SK-N-SH (cell line): ENCODE measurements at regions not wholly inside any gene's neighbourhood (a gene's known extent, or its start where the extent isn't known, plus 50 kb on each side); places are given as distances from the start of the nearest gene placed in this dataset.
"Not testable (repeated sequence)": the region's sequence is repeated elsewhere in the genome, so short reads cannot be mapped to it uniquely, and the experiment has no call there.

ENCODE experiments used
- CTCF ChIA-PET: fragments of 300-600, 350-600 bp; formaldehyde crosslinking; extraction: SDS; loops from one replicate; lab custom pipeline; 2021; lab: Yijun Ruan, JAX
- POLR2A ChIA-PET: fragments of 350-600 bp; sonication (Branson Sonifier 250); formaldehyde crosslinking; extraction: SDS; loops from one replicate; lab custom pipeline; 2020; ENCODE audit warnings: antibody characterized with exemption, inconsistent platforms; lab: Yijun Ruan, JAX
- DNase-seq: peaks from one replicate; pipeline ENCODE4 v3.0.0; 2012
- H2AFZ ChIP-seq: fragments of 200-600 bp; sonication (generic); 2 replicates; pipeline ENCODE4 v1.8.1; 2016; ENCODE audit warnings: antibody characterized with exemption, mild to moderate bottlenecking, low read depth
- H3F3A ChIP-seq: fragments of 200-600 bp; sonication (generic); replicated peaks from 2 replicates; pipeline ENCODE3; 2016; ENCODE audit warnings: antibody characterized with exemption, mild to moderate bottlenecking; ENCODE audit not compliant: insufficient read depth
- H3K27ac ChIP-seq, 2 experiments: fragments of 200-500 bp in 1 of 2; fragments of 200-600 bp in 1 of 2; sonication (Bioruptor generic) in 1 of 2; sonication (generic), shearing (Covaris generic) in 1 of 2; 2 replicates each; pipeline versions ENCODE4 v1.5.1 to v1.6.1; 2014 to 2016; ENCODE audit warnings: low read depth in 2 of 2, inconsistent platforms in 1 of 2, low read length in 1 of 2, mild to moderate bottlenecking in 1 of 2, mixed read lengths in 1 of 2
- H3K27me3 ChIP-seq: fragments of 200-600 bp; sonication (generic), shearing (Covaris generic); 2 replicates; pipeline ENCODE4 v1.6.1; 2016; ENCODE audit warnings: mixed run types; ENCODE audit not compliant: insufficient read depth
- H3K36me3 ChIP-seq, 2 experiments: fragments of 200-500 bp in 1 of 2; fragments of 200-600 bp in 1 of 2; sonication (Bioruptor generic) in 1 of 2; sonication (generic) in 1 of 2; replicated peaks in 1 of 2; 2 replicates each; pipeline versions ENCODE3 to v1.5.1; 2014 to 2016; ENCODE audit warnings: low read length in 1 of 2, mild to moderate bottlenecking in 1 of 2; ENCODE audit not compliant: insufficient read depth in 2 of 2, control insufficient read depth in 1 of 2
- H3K4me1 ChIP-seq, 2 experiments: fragments of 200-500 bp in 1 of 2; fragments of 200-600 bp in 1 of 2; sonication (Bioruptor generic) in 1 of 2; sonication (generic), shearing (Covaris generic) in 1 of 2; 2 replicates each; pipeline versions ENCODE4 v1.5.1 to v1.6.1; 2014 to 2016; ENCODE audit warnings: low read depth in 1 of 2, low read length in 1 of 2, mixed run types in 1 of 2; ENCODE audit not compliant: insufficient read depth in 2 of 2, control insufficient read depth in 1 of 2
- H3K4me2 ChIP-seq: fragments of 200-600 bp; sonication (generic), shearing (Covaris generic); 2 replicates; pipeline ENCODE4 v1.6.1; 2017; ENCODE audit warnings: mixed run types
- H3K4me3 ChIP-seq, 2 experiments: fragments of 200-500 bp in 1 of 2; fragments of 200-600 bp in 1 of 2; sonication (Bioruptor generic) in 1 of 2; sonication (generic), shearing (Covaris generic) in 1 of 2; 2 replicates each; pipeline versions ENCODE4 v1.5.1 to v1.8.1; 2014 to 2016; ENCODE audit warnings: low read depth in 2 of 2, inconsistent platforms in 1 of 2, low read length in 1 of 2, mild to moderate bottlenecking in 1 of 2, mixed read lengths in 1 of 2, moderate library complexity in 1 of 2
- H3K79me2 ChIP-seq: fragments of 200-600 bp; sonication (generic); 2 replicates; pipeline ENCODE4 v1.8.1; 2017; ENCODE audit warnings: mild to moderate bottlenecking; ENCODE audit not compliant: insufficient read depth
- H3K9ac ChIP-seq: fragments of 200-600 bp; sonication (generic); 2 replicates; pipeline ENCODE4 v1.6.1; 2017; ENCODE audit warnings: mixed run types
- H3K9me2 ChIP-seq: fragments of 200-600 bp; sonication (generic); 2 replicates; pipeline ENCODE4 v1.6.1; 2017; ENCODE audit warnings: mixed run types
- H3K9me3 ChIP-seq: fragments of 200-600 bp; sonication (generic); 2 replicates; pipeline ENCODE4 v1.6.1; 2017; ENCODE audit warnings: mixed run types, mild to moderate bottlenecking, moderate library complexity
- H4K20me1 ChIP-seq: fragments of 200-600 bp; sonication (generic); 2 replicates; pipeline ENCODE4 v1.6.1; 2017; ENCODE audit warnings: mild to moderate bottlenecking, mixed run types; ENCODE audit not compliant: insufficient read depth
- ELF1 ChIP-seq: IDR thresholded peaks from 2 replicates; pipeline ENCODE4 v1.4.0; 2012
- FOXJ3 ChIP-seq: sonication (generic); formaldehyde crosslinking; IDR thresholded peaks from 2 replicates; pipeline ENCODE4 v1.5.1; 2020; ENCODE audit warnings: mild to moderate bottlenecking, missing genetic modification reagents
- GABPA ChIP-seq: IDR thresholded peaks from 2 replicates; pipeline ENCODE4 v1.4.0; 2012; ENCODE audit warnings: low read depth, mild to moderate bottlenecking
- JUND ChIP-seq: IDR thresholded peaks from 2 replicates; pipeline ENCODE4 v1.4.0; 2012
- MEF2A ChIP-seq: IDR thresholded peaks from 2 replicates; pipeline ENCODE4 v1.4.0; 2012; ENCODE audit warnings: low read depth, borderline replicate concordance
- RCOR1 ChIP-seq: fragments of 150-350 bp; IDR thresholded peaks from 2 replicates; pipeline ENCODE4 v1.6.1; 2017; ENCODE audit warnings: antibody characterized with exemption, low read length
- RFX5 ChIP-seq: IDR thresholded peaks from 2 replicates; pipeline ENCODE4 v1.6.1; 2012; ENCODE audit warnings: mild to moderate bottlenecking, improper control_type of control experiment, low read length
- SIN3A ChIP-seq: IDR thresholded peaks from 2 replicates; pipeline ENCODE4 v1.6.1; 2012; ENCODE audit warnings: low read depth, mild to moderate bottlenecking, low read length, moderate library complexity, borderline replicate concordance
- TAF1 ChIP-seq: IDR thresholded peaks from 2 replicates; pipeline ENCODE4 v1.6.1; 2012; ENCODE audit warnings: low read depth, mild to moderate bottlenecking, low read length, moderate library complexity, borderline replicate concordance
- YY1 ChIP-seq: IDR thresholded peaks from 2 replicates; pipeline ENCODE4 v1.4.0; 2012; ENCODE audit warnings: low read depth, mild to moderate bottlenecking
- WGBS: methylation state at CpG from one replicate; pipeline ENCODE4 v1.1.6; 2017; ENCODE audit warnings: low lambda C conversion rate; 5-methylcytosine and 5-hydroxymethylcytosine counted together
- TF ChIP-seq, protein P1 (sequence below): fragments of 150-350 bp; IDR thresholded peaks from 2 replicates; pipeline ENCODE4 v1.6.1; 2016; ENCODE audit warnings: mild to moderate bottlenecking, low read depth, low read length
- TF ChIP-seq, protein P2 (sequence below): IDR thresholded peaks from 2 replicates; pipeline ENCODE4; 2012
- TF ChIP-seq, protein P3 (sequence below): IDR thresholded peaks from 2 replicates; pipeline ENCODE4 v1.4.0; 2012; ENCODE audit warnings: low read depth

DNA sequence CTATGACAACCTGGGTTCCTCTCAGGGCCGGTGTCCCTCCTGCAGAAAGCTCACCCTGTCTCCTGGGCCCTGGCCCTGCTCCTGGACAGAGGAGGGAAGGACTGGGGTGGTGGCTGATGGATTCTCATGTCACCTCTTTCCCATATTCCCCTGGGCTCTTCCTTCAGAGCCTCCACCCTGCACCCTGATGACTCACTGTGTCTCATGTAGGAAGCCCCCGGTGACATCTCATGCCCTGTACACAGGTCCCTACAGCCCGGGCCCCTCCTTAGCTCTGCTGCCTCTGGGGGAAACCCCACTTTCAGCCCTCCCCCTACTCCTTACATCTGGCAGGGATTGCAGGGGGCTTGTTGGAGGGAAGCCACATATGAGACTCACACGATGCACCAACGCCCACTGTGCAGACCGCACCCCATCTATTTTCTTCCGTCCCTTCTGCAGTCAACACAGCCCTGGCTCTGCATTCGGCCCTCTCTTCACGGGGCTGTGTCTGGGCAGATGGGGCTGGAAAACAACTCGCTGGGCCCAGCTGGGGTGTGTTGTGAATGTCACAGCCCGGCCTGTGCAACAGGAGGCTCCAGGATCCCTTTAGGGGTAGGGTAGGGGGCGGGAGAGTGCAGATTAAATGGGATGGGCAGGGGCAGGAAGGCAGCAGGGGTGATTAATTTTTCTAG, 124.6 kb upstream of the SULF2 start:
- POLR2A ChIA-PET, H3K27ac ChIP-seq, H2AFZ ChIP-seq, DNase-seq, H4K20me1 ChIP-seq, H3F3A ChIP-seq, H3K4me2 ChIP-seq, H3K27me3 ChIP-seq, H3K9me3 ChIP-seq, H3K9ac ChIP-seq, H3K9me2 ChIP-seq, H3K36me3 ChIP-seq, H3K79me2 ChIP-seq, H3K4me3 ChIP-seq, CTCF ChIA-PET: not testable (repeated sequence)
- H3K4me1 ChIP-seq: peaks cover 0 to 10% of the 10 kb centered on the region in 2 experiments; a peak in 1 of 4 replicates
- WGBS: 69% methylated on average over 12 of the region's 12 CpGs

DNA sequence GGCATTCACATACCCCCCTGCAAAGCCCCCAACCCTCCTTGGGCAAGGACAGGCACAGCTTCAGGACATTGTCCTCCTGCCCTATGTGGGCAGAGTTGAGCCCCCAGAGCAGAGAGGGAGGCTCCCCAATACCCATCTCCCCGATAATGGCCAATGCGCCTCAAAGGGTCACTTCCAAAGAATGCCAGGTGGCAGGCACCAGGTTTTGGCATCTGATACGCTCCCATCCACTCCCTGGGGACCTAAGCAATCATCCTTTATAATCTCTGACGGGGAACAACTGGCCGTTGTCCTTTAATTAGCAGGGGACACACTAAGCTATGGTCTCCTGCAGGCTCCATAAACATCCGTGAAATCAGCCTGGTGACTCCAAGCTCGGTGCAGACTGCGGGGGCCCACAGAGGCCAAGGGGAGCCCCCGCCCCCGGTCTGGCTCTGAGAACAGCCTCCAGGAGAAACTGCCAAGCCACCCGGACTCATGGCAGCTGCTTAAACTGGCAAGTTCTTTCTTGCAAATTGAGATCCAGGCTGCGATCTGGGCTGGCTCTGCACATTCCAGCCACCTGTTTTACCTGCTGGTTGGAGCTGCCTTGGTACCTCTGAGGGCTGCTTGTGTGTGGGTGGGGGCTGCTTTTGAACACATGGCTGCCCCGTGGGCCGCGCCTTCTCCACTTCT, 123.2 kb upstream of the SULF2 start:
- WGBS: 75% methylated on average over 5 of the region's 15 CpGs
- POLR2A ChIA-PET: not testable (repeated sequence)

DNA sequence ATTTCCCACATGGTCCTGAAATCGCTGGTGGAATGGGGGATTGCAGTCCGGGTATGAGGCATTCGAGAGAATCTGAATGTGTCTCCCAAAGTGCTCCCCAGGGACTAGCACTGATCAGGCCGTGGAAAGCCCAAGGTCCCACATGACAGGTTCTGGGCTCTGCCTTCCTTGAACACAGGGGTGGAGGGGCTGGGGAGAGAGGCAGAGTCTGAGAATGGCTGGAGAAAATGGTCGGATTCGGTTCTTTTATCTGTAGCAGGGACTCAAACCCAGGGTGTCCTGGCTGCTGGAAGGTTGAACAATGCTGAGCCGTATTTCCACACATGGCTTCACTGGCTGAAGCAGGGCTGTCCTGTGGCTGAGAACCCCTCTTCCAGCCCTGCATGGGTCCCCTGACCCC, 122.7 kb upstream of the SULF2 start:
- H3K9me2 ChIP-seq, H3F3A ChIP-seq, H3K4me2 ChIP-seq, H2AFZ ChIP-seq, H3K9me3 ChIP-seq, DNase-seq, H3K79me2 ChIP-seq, H3K27ac ChIP-seq, H3K4me3 ChIP-seq, H3K36me3 ChIP-seq, CTCF ChIA-PET, H4K20me1 ChIP-seq, H3K9ac ChIP-seq, H3K27me3 ChIP-seq, POLR2A ChIA-PET: not testable (repeated sequence)
- 40% methylated on average over 6 of the region's 7 CpGs for WGBS
- peaks cover 0 to 10% of the 10 kb centered on the region in 2 experiments; a peak in 1 of 4 replicates for H3K4me1 ChIP-seq

More for the DNA sequence above, 123.2 kb upstream of the SULF2 start:
- DNase-seq, H3K9ac ChIP-seq, H2AFZ ChIP-seq, H3F3A ChIP-seq, H3K36me3 ChIP-seq, H3K4me3 ChIP-seq, H3K79me2 ChIP-seq, H3K4me2 ChIP-seq, H3K27ac ChIP-seq, CTCF ChIA-PET, H3K27me3 ChIP-seq, H3K9me2 ChIP-seq, H3K9me3 ChIP-seq, H4K20me1 ChIP-seq: not testable (repeated sequence)
- H3K4me1 ChIP-seq: peaks cover 0 to 10% of the 10 kb centered on the region in 2 experiments; a peak in 1 of 4 replicates

DNA sequence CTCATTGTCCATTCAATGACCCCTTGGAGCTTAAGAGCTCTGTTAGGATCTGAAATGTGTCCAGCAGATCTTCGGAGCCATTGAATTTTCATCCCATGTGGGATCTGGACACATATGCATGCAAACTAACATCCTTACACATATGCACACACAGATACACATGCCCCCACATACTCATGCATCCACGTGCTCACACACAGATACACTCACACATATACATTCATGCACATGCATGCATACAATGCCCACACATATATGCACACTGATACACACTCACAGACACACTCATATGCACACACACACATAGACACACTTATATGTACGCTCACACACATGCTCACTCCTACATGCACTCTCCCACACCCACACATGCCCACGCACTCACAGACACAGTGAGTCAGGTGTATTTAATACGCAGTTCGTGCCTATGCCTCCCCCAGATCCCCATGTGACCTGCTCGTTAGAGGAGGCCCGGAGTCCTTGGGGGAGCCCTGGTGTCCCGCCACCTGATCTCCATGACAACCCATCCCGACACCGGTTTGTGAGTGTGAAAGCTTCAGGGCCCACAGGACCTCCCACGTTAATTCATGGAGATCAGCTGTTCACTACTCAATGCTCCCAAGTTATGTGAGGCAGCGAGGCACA, 121.9 kb upstream of the SULF2 start:
- H2AFZ ChIP-seq: no peak overlapping the region
- no peak overlapping the region for H3K4me2 ChIP-seq
- H3K27me3 ChIP-seq: no peaks in the 10 kb centered on the region
- CTCF ChIA-PET: interaction anchor here (1.6 kb wide), 1 partner anchor 56 kb away, joined by 3 read pairs; no protein-coding TSS in a partner anchor
- no peaks in the 10 kb centered on the region for H3K9me3 ChIP-seq
- no peaks in the 10 kb centered on the region for H3K9me2 ChIP-seq
- no peak overlapping the region for H3K4me3 ChIP-seq
- DNase-seq: no peak
- 63% methylated on average over 13 of the region's 13 CpGs for WGBS
- TF ChIP-seq, protein P1, sequence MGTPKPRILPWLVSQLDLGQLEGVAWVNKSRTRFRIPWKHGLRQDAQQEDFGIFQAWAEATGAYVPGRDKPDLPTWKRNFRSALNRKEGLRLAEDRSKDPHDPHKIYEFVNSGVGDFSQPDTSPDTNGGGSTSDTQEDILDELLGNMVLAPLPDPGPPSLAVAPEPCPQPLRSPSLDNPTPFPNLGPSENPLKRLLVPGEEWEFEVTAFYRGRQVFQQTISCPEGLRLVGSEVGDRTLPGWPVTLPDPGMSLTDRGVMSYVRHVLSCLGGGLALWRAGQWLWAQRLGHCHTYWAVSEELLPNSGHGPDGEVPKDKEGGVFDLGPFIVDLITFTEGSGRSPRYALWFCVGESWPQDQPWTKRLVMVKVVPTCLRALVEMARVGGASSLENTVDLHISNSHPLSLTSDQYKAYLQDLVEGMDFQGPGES: no peak
- no peak for TF ChIP-seq JUND
- no peak for TF ChIP-seq RCOR1
- TF ChIP-seq, protein P2, sequence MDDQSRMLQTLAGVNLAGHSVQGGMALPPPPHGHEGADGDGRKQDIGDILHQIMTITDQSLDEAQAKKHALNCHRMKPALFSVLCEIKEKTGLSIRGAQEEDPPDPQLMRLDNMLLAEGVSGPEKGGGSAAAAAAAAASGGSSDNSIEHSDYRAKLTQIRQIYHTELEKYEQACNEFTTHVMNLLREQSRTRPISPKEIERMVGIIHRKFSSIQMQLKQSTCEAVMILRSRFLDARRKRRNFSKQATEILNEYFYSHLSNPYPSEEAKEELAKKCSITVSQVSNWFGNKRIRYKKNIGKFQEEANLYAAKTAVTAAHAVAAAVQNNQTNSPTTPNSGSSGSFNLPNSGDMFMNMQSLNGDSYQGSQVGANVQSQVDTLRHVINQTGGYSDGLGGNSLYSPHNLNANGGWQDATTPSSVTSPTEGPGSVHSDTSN: no peak
- TF ChIP-seq FOXJ3 (CRISPR knock-in tag): no peak
- TF ChIP-seq TAF1: no peak
- TF ChIP-seq GABPA: no peak
- TF ChIP-seq SIN3A: no peak
- TF ChIP-seq MEF2A: no peak
- TF ChIP-seq, protein P3, sequence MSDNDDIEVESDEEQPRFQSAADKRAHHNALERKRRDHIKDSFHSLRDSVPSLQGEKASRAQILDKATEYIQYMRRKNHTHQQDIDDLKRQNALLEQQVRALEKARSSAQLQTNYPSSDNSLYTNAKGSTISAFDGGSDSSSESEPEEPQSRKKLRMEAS: no peak
- TF ChIP-seq ELF1: no peak
- TF ChIP-seq YY1: no peak
- TF ChIP-seq RFX5: no peak
- TF ChIP-seq, all 33 proteins: peak for 0
- Histone ChIP-seq H3K36me3 (no peaks in the 10 kb centered on the region), H3K9ac (no peak overlapping the region), H3K79me2 (no peaks in the 10 kb centered on the region), H3F3A (no peaks in the 10 kb centered on the region), H4K20me1 (no peaks in the 10 kb centered on the region), H3K27ac (no peak overlapping the region), H3K4me1 (peaks cover 0 to 10% of the 10 kb centered on the region in 2 experiments; a peak in 1 of 4 replicates)
- POLR2A ChIA-PET: no interaction called here
